HCT116 (cell line): ENCODE measurements at regions not wholly inside any gene's neighbourhood (a gene's known extent, or its start where the extent isn't known, plus 50 kb on each side); places are given as distances from the start of the nearest gene placed in this dataset.

Experiments
- ATAC-seq: fragments of 200-7000 bp; cut with Tn5 transposase; 2 replicates; pipeline ENCODE4 v1.9.1; 2020; ENCODE audit warnings: mild to moderate bottlenecking, moderate library complexity
- BruUV-seq: library from RNA; stranded (reverse); fragments of 400-500 nt; replicated peaks from 2 replicates; lab custom pipeline; 2021; lab: Mats Ljungman, UMichigan
- CTCF ChIA-PET: fragments of 300-600 bp; sonication (Branson Sonifier 250); formaldehyde crosslinking; loops from one replicate; lab custom pipeline; 2021; ENCODE audit warnings: antibody characterized with exemption; lab: Charles Lee
- POLR2A ChIA-PET: fragments of 300-600, 350-600 bp; sonication (Branson Sonifier 250); formaldehyde crosslinking; loops from one replicate; lab custom pipeline; 2021; ENCODE audit warnings: antibody characterized with exemption; lab: Charles Lee
- RAD21 ChIA-PET, 2 experiments: fragments of 300-600 bp; sonication (Branson Sonifier 250); formaldehyde crosslinking; loops; one replicate each; lab custom pipeline; 2023; ENCODE audit warnings: low total read pairs in 2 of 2; ENCODE audit not compliant: uncharacterized antibody in 2 of 2, unreplicated experiment in 2 of 2, low non-redundant PET in 1 of 2; lab: Charles Lee
- DNase-seq: peaks from one replicate; pipeline ENCODE4 v3.0.0-alpha.2; 2010; ENCODE audit warnings: low read depth, low spot score
- H2AFZ ChIP-seq: fragments of 200-600 bp; shearing (Covaris generic), sonication (generic); 2 replicates; pipeline ENCODE4 v1.6.1; 2017; ENCODE audit warnings: low read depth, mixed run types, mixed read lengths, antibody characterized with exemption, low read length; ENCODE audit not compliant: poor library complexity, severe bottlenecking
- H3K27ac ChIP-seq: 2 replicates; pipeline ENCODE4 v1.5.1; 2012; ENCODE audit warnings: low read depth, low read length
- H3K27me3 ChIP-seq: fragments of 200-600 bp; sonication (generic); 2 replicates; pipeline ENCODE4 v1.6.1; 2016; ENCODE audit warnings: mixed run types, low read length, mixed read lengths; ENCODE audit not compliant: insufficient read depth
- H3K36me3 ChIP-seq, 2 experiments: fragments of 200-500 bp in 1 of 2; fragments of 200-600 bp in 1 of 2; sonication (Bioruptor generic) in 1 of 2; sonication (generic) in 1 of 2; 2 replicates each; pipeline versions ENCODE4 v1.5.1 to v1.6.1; 2014 to 2016; ENCODE audit warnings: low read length in 2 of 2, inconsistent platforms in 1 of 2, mixed read lengths in 1 of 2, mixed run types in 1 of 2; ENCODE audit not compliant: insufficient read depth in 2 of 2, control insufficient read depth in 1 of 2
- H3K4me1 ChIP-seq, 2 experiments: fragments of 200-600 bp in 1 of 2; sonication (generic) in 1 of 2; 2 replicates each; pipeline versions ENCODE4 v1.5.1 to v1.6.1; 2012 to 2017; ENCODE audit warnings: low read length in 2 of 2, inconsistent platforms in 1 of 2, mild to moderate bottlenecking in 1 of 2, mixed read lengths in 1 of 2, mixed run types in 1 of 2, moderate library complexity in 1 of 2; ENCODE audit not compliant: insufficient read depth in 2 of 2, control insufficient read depth in 1 of 2
- H3K4me2 ChIP-seq: fragments of 200-600 bp; sonication (generic); 2 replicates; pipeline ENCODE4 v1.6.1; 2017; ENCODE audit warnings: mixed run types, low read length, mixed read lengths
- H3K4me3 ChIP-seq, 2 experiments: fragments of 200-600 bp in 1 of 2; sonication (generic) in 1 of 2; replicated peaks in 1 of 2; 2 replicates each; pipeline ENCODE4 v1.5.1; 2011 to 2016; ENCODE audit warnings: low read length in 2 of 2, control low read depth in 1 of 2, low read depth in 1 of 2, mild to moderate bottlenecking in 1 of 2, mixed read lengths in 1 of 2, mixed run types in 1 of 2
- H3K79me2 ChIP-seq: fragments of 200-600 bp; sonication (generic); 2 replicates; pipeline ENCODE4 v1.6.1; 2017; ENCODE audit warnings: mild to moderate bottlenecking, mixed run types, low read length, moderate library complexity, mixed read lengths; ENCODE audit not compliant: insufficient read depth
- H3K9ac ChIP-seq: fragments of 200-600 bp; sonication (generic); 2 replicates; pipeline ENCODE4 v1.6.1; 2016; ENCODE audit warnings: low read length, mixed read lengths
- H3K9me2 ChIP-seq: fragments of 200-600 bp; sonication (generic), shearing (Covaris generic); 2 replicates; pipeline ENCODE4 v1.6.1; 2017; ENCODE audit warnings: mixed run types, mild to moderate bottlenecking, moderate library complexity; ENCODE audit not compliant: insufficient read depth
- H3K9me3 ChIP-seq, 2 experiments: fragments of 200-500 bp in 1 of 2; fragments of 200-600 bp in 1 of 2; sonication (Bioruptor generic) in 1 of 2; sonication (generic) in 1 of 2; 2 replicates each; pipeline ENCODE4 v1.6.1; 2014 to 2017; ENCODE audit warnings: low read length in 2 of 2, mixed read lengths in 2 of 2, inconsistent platforms in 1 of 2, low read depth in 1 of 2, mild to moderate bottlenecking in 1 of 2, mixed run types in 1 of 2, moderate library complexity in 1 of 2; ENCODE audit not compliant: control insufficient read depth in 1 of 2, insufficient read depth in 1 of 2
- H4K20me1 ChIP-seq: fragments of 200-600 bp; sonication (generic), shearing (Covaris generic); 2 replicates; pipeline ENCODE4 v1.6.1; 2017; ENCODE audit warnings: mixed run types, mild to moderate bottlenecking, moderate library complexity; ENCODE audit not compliant: insufficient read depth
- CEBPB ChIP-seq: IDR thresholded peaks from 2 replicates; pipeline ENCODE4 v1.6.1; 2012; ENCODE audit warnings: low read depth
- EGR1 ChIP-seq: IDR thresholded peaks from 2 replicates; pipeline ENCODE4 v1.6.1; 2012; ENCODE audit warnings: low read depth
- ELF1 ChIP-seq: IDR thresholded peaks from 2 replicates; pipeline ENCODE4 v1.6.1; 2012; ENCODE audit warnings: low read depth, borderline replicate concordance
- EZH2 ChIP-seq: fragments of 200-600 bp; sonication (generic); IDR thresholded peaks from 2 replicates; pipeline ENCODE4 v1.6.1; 2017; ENCODE audit warnings: antibody characterized with exemption, mixed run types
- EZH2phosphoT487 ChIP-seq: fragments of 200-600 bp; IDR thresholded peaks from 2 replicates; pipeline ENCODE4 v1.6.1; 2018; ENCODE audit warnings: antibody characterized with exemption, borderline replicate concordance
- FOSL1 ChIP-seq: IDR thresholded peaks from 2 replicates; pipeline ENCODE4 v1.6.1; 2012; ENCODE audit warnings: low read depth
- JUND ChIP-seq: IDR thresholded peaks from 2 replicates; pipeline ENCODE4 v1.6.1; 2012
- MAX ChIP-seq: IDR thresholded peaks from 2 replicates; pipeline ENCODE4 v1.6.1; 2012
- POLR2A ChIP-seq: IDR thresholded peaks from 2 replicates; pipeline ENCODE4 v1.7.0; 2011; ENCODE audit warnings: borderline replicate concordance; ENCODE audit not compliant: insufficient read depth, insufficient read length; ENCODE audit errors: extremely low read depth
- POLR2AphosphoS5 ChIP-seq: IDR thresholded peaks from 2 replicates; pipeline ENCODE4 v1.6.1; 2011; ENCODE audit warnings: mild to moderate bottlenecking, low read depth, low read length, moderate library complexity
- RAD21 ChIP-seq: IDR thresholded peaks from 2 replicates; pipeline ENCODE4 v1.6.1; 2012; ENCODE audit warnings: low read depth, mild to moderate bottlenecking
- REST ChIP-seq: IDR thresholded peaks from 2 replicates; pipeline ENCODE4 v1.6.1; 2012; ENCODE audit warnings: low read depth
- SIN3A ChIP-seq: IDR thresholded peaks from 2 replicates; pipeline ENCODE4 v1.6.1; 2012; ENCODE audit warnings: low read depth
- SP1 ChIP-seq: IDR thresholded peaks from 2 replicates; pipeline ENCODE4 v1.6.1; 2012; ENCODE audit warnings: low read depth
- TCF7L2 ChIP-seq: IDR thresholded peaks from 2 replicates; pipeline ENCODE4 v1.7.0; 2011; ENCODE audit warnings: borderline replicate concordance, inconsistent platforms; ENCODE audit not compliant: insufficient read depth, insufficient read length; ENCODE audit errors: extremely low read depth
- ZFX ChIP-seq: fragments of 450-650 bp; IDR thresholded peaks from 2 replicates; pipeline ENCODE4 v1.6.1; 2017
- intact Hi-C: fragments of 100-400 bp; cut with micrococcal nuclease; formaldehyde crosslinking; loops from 2 replicates; pipeline ENCODE4 v1.10.0; 2022
- TF ChIP-seq, protein P1 (sequence below): IDR thresholded peaks from 2 replicates; pipeline ENCODE4 v1.6.1; 2012
- TF ChIP-seq, protein P2 (sequence below), 3 experiments: fragments of 200-600 bp in 1 of 3; sonication (generic) in 1 of 3; IDR thresholded peaks in 2 of 3; conservative IDR thresholded peaks in 1 of 3; 2 replicates each; pipeline ENCODE4 v1.5.1; 2012 to 2017; ENCODE audit warnings: low read depth in 2 of 3, low read length in 2 of 3, antibody characterized with exemption in 1 of 3, borderline replicate concordance in 1 of 3, control low read depth in 1 of 3, mild to moderate bottlenecking in 1 of 3, mixed read lengths in 1 of 3, mixed run types in 1 of 3, moderate library complexity in 1 of 3; ENCODE audit not compliant: insufficient read depth in 1 of 3

DNA sequence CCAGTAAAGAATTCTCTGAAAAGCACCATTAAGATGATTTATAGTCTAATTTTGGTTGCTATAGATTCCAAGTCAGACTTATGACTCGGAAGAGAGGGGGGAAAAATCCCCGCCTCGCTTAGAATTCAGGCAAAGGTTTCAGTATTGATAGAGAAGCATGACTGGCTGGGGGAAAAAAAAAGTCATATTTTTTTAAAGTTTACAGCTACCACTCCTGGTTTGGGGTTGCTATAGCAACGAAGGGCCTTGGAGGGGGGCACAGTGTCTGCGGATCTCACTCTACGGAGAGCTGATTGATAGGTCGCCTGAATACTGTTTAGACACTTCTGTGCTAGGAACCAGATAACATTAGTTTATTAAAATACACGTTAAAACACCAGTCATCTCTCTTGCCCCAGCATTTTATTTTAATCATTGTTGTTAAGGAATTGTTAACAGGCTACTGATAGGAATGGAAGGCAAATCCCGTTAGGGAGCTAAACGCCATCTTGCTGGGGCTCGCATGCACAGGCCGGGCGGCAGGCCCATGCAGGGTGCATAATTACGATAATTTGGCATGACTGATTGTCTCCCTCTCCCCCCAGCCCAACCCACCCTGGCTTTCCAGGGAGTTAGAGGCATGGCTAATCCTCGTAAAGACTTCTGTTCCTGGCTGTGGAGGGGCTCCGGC is 380.0 kb upstream of the XYLT1 start:
- RAD21 ChIA-PET: no interaction called here
- DNase-seq (no peak), ATAC-seq (no peak)
- H3K9me2 ChIP-seq: no peaks in the 10 kb centered on the region
- no peaks in the 10 kb centered on the region for H3K9me3 ChIP-seq
- no peak overlapping the region for H2AFZ ChIP-seq
- no peak overlapping the region for H3K4me3 ChIP-seq
- no peaks in the 10 kb centered on the region for H3K4me1 ChIP-seq
- no peak overlapping the region for H3K9ac ChIP-seq
- no peak overlapping the region for H3K27ac ChIP-seq
- TF ChIP-seq POLR2AphosphoS5 (no peak), EZH2phosphoT487 (no peak), EGR1 (no peak), ELF1 (no peak), JUND (no peak), TCF7L2 (no peak), FOSL1 (no peak), POLR2A (no peak), REST (no peak), EZH2 (no peak), SP1 (no peak), ZFX (no peak), SIN3A (no peak), RAD21 (no peak), CEBPB (no peak), MAX (no peak)
- TF ChIP-seq, protein P1, sequence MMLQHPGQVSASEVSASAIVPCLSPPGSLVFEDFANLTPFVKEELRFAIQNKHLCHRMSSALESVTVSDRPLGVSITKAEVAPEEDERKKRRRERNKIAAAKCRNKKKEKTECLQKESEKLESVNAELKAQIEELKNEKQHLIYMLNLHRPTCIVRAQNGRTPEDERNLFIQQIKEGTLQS: no peak
- TF ChIP-seq, protein P2, sequence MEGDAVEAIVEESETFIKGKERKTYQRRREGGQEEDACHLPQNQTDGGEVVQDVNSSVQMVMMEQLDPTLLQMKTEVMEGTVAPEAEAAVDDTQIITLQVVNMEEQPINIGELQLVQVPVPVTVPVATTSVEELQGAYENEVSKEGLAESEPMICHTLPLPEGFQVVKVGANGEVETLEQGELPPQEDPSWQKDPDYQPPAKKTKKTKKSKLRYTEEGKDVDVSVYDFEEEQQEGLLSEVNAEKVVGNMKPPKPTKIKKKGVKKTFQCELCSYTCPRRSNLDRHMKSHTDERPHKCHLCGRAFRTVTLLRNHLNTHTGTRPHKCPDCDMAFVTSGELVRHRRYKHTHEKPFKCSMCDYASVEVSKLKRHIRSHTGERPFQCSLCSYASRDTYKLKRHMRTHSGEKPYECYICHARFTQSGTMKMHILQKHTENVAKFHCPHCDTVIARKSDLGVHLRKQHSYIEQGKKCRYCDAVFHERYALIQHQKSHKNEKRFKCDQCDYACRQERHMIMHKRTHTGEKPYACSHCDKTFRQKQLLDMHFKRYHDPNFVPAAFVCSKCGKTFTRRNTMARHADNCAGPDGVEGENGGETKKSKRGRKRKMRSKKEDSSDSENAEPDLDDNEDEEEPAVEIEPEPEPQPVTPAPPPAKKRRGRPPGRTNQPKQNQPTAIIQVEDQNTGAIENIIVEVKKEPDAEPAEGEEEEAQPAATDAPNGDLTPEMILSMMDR (IDR thresholded peaks at IDR 0.05 in 2 of 3, conservative IDR thresholded peaks at IDR 0.05 in 1 of 3; ENCODE audit: borderline replicate concordance in 1 of 3, insufficient read depth in 1 of 3, low read depth in 2 of 3, low read length in 2 of 3): no peak
- H3K36me3 ChIP-seq: no peaks in the 10 kb centered on the region
- BruUV-seq: no TSS peak
- H4K20me1 ChIP-seq: no peaks in the 10 kb centered on the region
- POLR2A ChIA-PET: no interaction called here
- no peaks in the 10 kb centered on the region for H3K79me2 ChIP-seq
- no peak overlapping the region for H3K4me2 ChIP-seq
- CTCF ChIA-PET: no interaction called here
- peaks cover 33% of the 10 kb centered on the region for H3K27me3 ChIP-seq
- intact Hi-C loops: no loop called here
